ENCODE measurements at regions not wholly inside any gene's neighbourhood (a gene's known extent, or its start where the extent isn't known, plus 50 kb on each side); places are given as distances from the start of the nearest gene placed in this dataset.

DNA sequence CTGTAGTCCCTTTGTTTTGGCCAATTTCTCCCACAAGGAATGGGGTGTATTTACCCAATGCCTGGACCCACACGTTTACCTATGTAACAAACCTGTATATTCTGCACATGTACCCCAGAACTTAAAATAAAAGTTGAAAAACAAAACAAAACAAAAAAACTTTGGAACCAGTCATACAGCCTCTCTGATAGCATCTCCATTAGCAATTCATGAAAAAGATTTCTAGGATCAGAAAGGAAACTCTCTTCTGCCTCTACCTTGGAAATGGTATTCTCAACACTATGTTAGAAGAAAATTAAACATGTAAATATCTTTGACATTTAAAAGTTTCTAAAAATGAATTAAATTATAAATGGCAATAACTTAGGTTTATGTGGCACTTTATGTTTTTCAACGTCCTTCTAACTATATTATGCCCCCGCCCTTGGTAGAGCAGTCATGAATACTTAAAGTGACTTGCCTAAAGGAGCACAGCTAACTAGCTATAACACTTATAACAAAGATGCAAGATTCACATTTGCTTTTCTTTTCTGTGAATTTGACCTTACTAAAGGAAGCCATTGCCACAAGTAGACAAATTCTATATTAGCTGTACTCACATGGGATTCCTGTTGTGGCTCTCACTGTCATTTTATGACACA, 147.5 kb upstream of the FKBP1C start:
- H3K36me3 ChIP-seq (ENCODE audit: insufficient read depth, low read length) = no peaks in the 10 kb centered on the region
- peaks cover 2% of the 10 kb centered on the region for H3K9me3 ChIP-seq (ENCODE audit: control insufficient read depth, insufficient read depth, low read length)
- no peak overlapping the region for H3K9ac ChIP-seq (ENCODE audit: low read depth, low read length)
- H3K4me1 ChIP-seq (ENCODE audit: insufficient read depth, low read length) = no peaks in the 10 kb centered on the region

DNA sequence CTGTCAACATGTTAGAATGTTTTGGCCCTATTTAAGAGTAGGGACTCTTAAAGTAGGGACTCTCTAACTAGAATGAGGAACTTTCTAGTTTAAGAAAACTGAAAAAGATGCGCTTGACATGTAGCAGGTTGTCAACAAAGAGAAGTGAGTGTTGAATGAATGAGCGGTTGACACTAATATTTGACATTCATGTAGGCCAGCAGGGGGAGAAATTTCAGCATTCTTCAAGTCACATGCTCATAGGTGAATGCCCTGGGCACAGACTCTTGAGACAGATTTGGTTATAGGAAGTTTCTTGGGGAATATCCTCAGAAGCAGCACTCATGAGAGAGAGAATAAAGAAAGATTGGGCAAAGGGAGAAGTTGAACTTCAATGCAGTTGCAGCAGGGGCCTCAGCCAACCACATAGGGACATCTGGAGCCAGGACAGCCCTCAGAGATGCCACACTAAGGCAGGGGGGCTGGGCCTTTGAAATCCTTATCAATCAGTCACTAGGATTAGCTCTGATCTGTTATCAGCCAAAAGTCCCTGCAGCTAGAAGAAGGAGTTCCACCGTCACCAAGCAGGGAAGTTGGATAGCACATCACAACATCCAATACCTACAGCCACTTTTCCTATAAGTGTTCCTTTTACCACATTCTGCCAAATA, 145.1 kb upstream of the FKBP1C start:
- Histone ChIP-seq H3K36me3 (ENCODE audit: insufficient read depth, low read length) (no peaks in the 10 kb centered on the region), H3K4me1 (ENCODE audit: insufficient read depth, low read length) (no peaks in the 10 kb centered on the region), H3K9me3 (ENCODE audit: control insufficient read depth, insufficient read depth, low read length) (peaks cover 2% of the 10 kb centered on the region), H3K9ac (ENCODE audit: low read depth, low read length) (no peak overlapping the region)

DNA sequence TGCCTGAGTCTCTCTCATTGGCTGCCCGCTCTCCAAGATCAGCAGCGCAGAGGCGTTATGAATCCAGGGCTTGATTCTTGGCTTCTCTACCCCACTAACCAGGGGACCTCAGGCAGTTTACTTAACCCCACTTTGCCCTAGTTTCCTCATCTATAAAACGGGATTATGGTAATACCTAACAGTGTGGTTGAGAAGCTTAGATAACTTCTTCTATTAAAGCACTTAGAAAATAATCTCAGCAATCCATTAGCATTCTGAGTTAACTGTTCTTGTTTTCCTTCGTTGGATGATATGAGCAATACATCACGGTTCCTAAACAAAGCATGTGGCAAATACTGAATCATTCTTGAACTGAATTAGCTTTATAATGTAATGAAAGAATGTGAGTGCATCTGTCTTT, 116.3 kb upstream of the FKBP1C start:
- Histone ChIP-seq H3K9me3 (ENCODE audit: control insufficient read depth, insufficient read depth, low read length) (no peaks in the 10 kb centered on the region), H3K36me3 (ENCODE audit: insufficient read depth, low read length) (no peaks in the 10 kb centered on the region), H3K9ac (ENCODE audit: low read depth, low read length) (no peak overlapping the region), H3K4me1 (ENCODE audit: insufficient read depth, low read length) (no peaks in the 10 kb centered on the region)

DNA sequence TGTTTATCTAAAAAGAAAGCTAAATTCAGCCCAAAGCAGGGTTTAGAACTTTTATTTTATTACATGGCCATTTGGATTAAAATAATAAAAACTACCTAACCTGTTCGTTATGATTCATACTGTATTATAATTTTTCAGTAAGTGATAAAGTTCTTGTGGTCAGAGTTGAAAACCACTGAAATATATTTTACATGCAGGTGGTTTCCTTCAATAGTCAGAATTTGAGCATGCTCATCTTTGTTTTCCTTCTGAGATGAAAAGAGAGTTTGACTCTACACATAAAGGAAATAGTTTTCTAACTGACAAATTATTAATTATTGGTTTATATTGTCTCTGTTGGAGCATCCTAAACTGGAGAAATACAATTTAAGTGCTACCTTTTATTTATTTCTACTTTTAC, 114.0 kb upstream of the FKBP1C start:
- Histone ChIP-seq H3K9me3 (ENCODE audit: control insufficient read depth, insufficient read depth, low read length) (no peaks in the 10 kb centered on the region), H3K4me1 (ENCODE audit: insufficient read depth, low read length) (no peaks in the 10 kb centered on the region), H3K36me3 (ENCODE audit: insufficient read depth, low read length) (no peaks in the 10 kb centered on the region), H3K9ac (ENCODE audit: low read depth, low read length) (no peak overlapping the region)

DNA sequence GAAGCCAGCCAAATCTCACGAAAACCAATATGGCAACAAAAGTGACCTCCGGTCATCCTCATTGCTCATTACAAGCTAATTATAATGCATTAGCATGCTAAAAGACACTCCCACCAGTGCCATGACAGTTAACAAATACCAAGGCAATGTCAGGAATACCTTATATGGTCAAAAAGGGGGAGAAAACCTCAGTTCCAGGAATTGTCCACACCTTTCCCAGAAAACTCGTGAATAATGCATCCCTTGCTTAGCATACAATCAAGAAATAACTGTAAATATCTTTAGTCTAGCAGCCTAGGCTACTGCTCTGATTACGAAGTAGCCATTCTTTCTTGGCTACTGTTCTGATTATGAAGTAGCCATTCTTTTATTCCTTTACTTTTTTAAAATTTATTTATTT, 112.5 kb upstream of the FKBP1C start:
- no peaks in the 10 kb centered on the region for H3K36me3 ChIP-seq (ENCODE audit: insufficient read depth, low read length)
- H3K9ac ChIP-seq (ENCODE audit: low read depth, low read length) = no peak overlapping the region
- no peaks in the 10 kb centered on the region for H3K9me3 ChIP-seq (ENCODE audit: control insufficient read depth, insufficient read depth, low read length)
- H3K4me1 ChIP-seq (ENCODE audit: insufficient read depth, low read length) = no peaks in the 10 kb centered on the region

DNA sequence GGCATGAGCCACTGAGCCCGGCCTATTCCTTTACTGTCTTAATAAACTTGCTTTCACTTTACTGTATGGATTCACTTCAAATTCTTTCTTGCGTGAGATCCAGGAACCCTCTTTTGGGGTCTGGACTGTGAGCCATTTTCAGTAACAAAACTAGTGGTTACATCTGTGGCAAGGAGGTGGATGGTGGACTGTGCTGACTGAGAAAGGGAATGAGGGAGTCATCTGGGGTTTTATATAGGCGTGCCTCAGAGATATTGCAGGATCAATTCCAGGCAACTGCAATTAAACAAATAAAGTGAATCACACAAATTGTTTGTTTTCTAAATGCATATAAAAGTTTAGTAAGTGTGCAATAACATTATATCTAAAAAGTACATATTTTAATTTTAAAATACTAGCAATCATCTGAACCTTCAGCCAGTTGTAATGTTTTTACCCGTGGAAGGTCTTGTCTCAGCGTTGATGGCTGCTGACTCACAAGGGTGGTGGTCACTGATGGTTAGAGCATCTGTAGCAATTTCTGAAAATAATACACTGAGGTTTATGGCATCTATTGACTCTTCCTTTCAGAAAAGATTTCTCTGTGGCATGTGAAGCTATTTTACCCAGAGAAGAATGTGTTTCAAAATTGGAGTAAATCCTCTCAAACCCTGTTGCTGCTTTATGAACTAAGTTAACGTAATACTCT, 111.4 kb upstream of the FKBP1C start:
- H3K9ac ChIP-seq (ENCODE audit: low read depth, low read length) = no peak overlapping the region
- no peaks in the 10 kb centered on the region for H3K4me1 ChIP-seq (ENCODE audit: insufficient read depth, low read length)
- no peaks in the 10 kb centered on the region for H3K36me3 ChIP-seq (ENCODE audit: insufficient read depth, low read length)
- H3K9me3 ChIP-seq (ENCODE audit: control insufficient read depth, insufficient read depth, low read length) = no peaks in the 10 kb centered on the region

DNA sequence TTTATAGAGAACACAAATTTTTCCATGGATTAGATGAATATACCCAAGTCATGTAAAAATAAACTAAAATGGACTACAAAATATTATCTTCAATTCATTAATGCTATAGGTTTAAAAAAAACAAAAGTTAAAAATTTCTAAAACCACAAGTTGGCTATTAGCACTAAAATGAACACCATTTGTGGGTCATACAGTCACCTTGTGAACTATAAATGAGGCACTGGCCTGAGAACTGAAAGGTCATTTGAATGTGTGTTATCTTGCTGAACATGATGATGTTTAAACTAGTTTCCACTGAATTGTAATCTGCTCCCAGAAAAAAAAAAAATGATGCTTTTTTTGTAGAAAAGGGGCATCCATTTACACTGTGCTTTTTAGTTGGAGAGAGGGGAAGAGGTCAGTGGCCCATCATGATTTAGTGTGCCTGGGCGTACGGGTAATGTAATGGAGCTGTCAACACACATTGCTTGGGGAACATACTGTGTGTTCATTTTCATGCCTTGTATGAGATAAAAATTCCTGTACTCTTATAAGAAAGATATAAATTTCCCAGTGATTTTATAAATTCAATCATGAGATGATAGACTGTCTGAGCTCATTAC, 96.6 kb upstream of the FKBP1C start:
- H3K4me1 ChIP-seq (ENCODE audit: insufficient read depth, low read length) = no peaks in the 10 kb centered on the region
- no peak overlapping the region for H3K9ac ChIP-seq (ENCODE audit: low read depth, low read length)
- H3K36me3 ChIP-seq (ENCODE audit: insufficient read depth, low read length) = no peaks in the 10 kb centered on the region
- H3K9me3 ChIP-seq (ENCODE audit: control insufficient read depth, insufficient read depth, low read length) = no peaks in the 10 kb centered on the region

DNA sequence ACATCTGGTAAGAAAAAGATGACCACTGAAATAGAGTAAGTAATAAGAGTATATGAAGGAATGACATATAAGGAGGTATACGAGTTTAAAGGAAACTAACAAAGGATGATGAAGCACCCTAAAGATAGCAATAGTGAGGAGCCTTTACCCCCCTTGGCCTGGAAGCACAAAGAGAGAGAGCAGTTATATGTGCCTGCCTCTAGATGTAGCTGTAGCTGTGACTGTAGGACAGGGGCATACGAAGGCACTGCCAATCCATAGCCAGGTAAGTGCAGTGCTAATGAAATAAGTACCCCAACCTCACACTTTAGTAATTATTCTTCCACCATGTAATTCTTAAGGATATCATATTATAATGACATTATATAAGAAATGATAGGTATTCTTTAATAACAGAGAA, 90.1 kb upstream of the FKBP1C start:
- H3K4me1 ChIP-seq (ENCODE audit: insufficient read depth, low read length) = no peaks in the 10 kb centered on the region
- no peaks in the 10 kb centered on the region for H3K9me3 ChIP-seq (ENCODE audit: control insufficient read depth, insufficient read depth, low read length)
- H3K9ac ChIP-seq (ENCODE audit: low read depth, low read length) = no peak overlapping the region
- H3K36me3 ChIP-seq (ENCODE audit: insufficient read depth, low read length) = no peaks in the 10 kb centered on the region

DNA sequence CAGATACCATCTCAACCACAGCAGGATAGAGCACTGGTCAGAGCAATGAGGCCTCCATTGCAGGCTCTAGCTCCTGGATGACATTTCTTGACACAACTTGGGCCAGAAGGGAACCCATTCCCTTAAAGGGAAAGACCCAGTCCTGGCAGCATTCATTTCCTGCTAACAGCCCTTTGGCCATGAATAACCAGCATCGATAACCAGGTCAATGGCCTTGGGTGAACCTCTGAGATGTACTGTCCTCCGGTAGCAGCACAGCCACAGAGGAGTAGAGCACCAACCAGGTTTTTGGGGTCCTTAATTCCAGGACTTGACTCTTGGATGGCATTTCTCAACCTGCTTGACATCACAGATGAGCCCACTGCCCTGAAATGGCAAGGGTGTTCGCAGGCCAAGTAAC, 71.2 kb upstream of the FKBP1C start:
- Histone ChIP-seq H3K4me1 (ENCODE audit: insufficient read depth, low read length) (no peaks in the 10 kb centered on the region), H3K9ac (ENCODE audit: low read depth, low read length) (no peak overlapping the region), H3K36me3 (ENCODE audit: insufficient read depth, low read length) (no peaks in the 10 kb centered on the region), H3K9me3 (ENCODE audit: control insufficient read depth, insufficient read depth, low read length) (no peaks in the 10 kb centered on the region)

DNA sequence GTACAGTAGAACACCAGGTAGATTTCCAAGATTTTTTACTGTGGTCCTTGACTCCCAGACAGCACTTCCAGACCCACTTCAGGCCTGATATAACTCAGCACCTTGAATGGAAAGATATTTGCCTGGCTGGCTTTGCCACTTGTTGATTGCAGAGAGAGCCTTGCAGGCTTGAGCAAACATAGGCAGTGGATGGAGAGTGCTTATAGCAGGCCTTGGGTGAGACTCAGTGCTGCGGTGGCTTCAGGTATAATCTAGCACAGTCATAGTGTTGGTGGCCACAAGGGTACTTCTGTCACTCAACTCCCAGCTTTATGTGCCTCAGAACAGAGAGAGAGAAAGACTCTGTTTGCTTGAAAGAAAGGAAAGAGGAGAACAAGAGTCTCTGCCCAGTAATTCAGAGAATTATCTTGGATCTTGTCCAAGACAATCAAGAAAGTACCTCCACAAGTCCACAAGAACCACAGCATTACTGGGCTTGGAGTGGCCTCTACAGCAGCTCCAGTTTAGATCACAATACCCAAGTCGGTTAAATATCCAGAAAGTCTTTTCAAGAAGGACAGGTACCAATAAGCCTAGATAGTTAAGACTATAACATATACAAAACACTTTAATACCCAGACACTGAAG, 70.5 kb upstream of the FKBP1C start:
- Histone ChIP-seq H3K9me3 (ENCODE audit: control insufficient read depth, insufficient read depth, low read length) (no peaks in the 10 kb centered on the region), H3K36me3 (ENCODE audit: insufficient read depth, low read length) (no peaks in the 10 kb centered on the region), H3K4me1 (ENCODE audit: insufficient read depth, low read length) (peaks cover 3% of the 10 kb centered on the region; the same call in 1 of the 2 replicates), H3K9ac (ENCODE audit: low read depth, low read length) (no peak overlapping the region)

DNA sequence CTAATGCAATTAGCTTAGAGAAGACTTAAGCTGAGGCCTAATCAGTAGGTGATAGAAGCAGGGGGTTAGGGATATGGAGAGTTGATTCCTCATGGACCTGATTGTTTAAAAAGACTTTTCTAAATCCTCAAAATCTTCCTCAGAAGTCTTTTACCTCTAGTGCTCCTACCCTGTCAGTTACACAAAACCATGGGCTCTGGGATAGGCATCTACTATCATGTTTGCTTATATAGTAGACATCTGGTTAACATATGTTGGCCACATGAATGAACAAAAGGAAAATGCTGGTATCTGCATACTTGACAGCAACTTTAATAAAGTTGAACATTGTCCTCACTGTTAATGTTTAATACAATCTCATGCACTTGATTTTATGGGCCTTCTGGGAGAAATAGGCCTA, 61.5 kb upstream of the FKBP1C start:
- Histone ChIP-seq H3K9me3 (ENCODE audit: control insufficient read depth, insufficient read depth, low read length) (no peaks in the 10 kb centered on the region), H3K36me3 (ENCODE audit: insufficient read depth, low read length) (no peaks in the 10 kb centered on the region)

DNA sequence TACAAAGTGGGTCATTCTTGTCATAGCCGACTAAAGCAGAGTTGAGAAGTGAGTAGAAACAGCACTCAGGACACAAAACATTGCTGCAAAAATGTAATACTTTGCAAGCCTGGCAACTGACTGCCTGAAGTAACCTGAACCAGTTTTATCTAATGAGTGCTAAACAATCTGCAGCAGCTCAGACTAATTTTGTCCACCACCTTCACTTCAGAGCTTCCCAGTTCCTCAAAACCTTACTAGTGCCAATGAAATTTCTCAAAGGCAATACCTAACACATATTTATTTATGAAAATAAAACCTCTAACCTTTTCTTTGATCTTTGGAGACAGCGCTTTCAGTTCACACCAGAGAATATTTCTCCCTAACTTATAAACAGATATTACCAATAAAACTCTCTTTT, 56.7 kb upstream of the FKBP1C start:
- no peaks in the 10 kb centered on the region for H3K4me1 ChIP-seq (ENCODE audit: insufficient read depth, low read length)
- no peaks in the 10 kb centered on the region for H3K9me3 ChIP-seq (ENCODE audit: control insufficient read depth, insufficient read depth, low read length)
- no peaks in the 10 kb centered on the region for H3K36me3 ChIP-seq (ENCODE audit: insufficient read depth, low read length)
- H3K9ac ChIP-seq (ENCODE audit: low read depth, low read length) = no peak overlapping the region

More for the DNA sequence above, 61.5 kb upstream of the FKBP1C start:
- Histone ChIP-seq H3K9ac (ENCODE audit: low read depth, low read length) (no peak overlapping the region), H3K4me1 (ENCODE audit: insufficient read depth, low read length) (peaks cover 3% of the 10 kb centered on the region; the same call in 1 of the 2 replicates)
